HG03039 (cell line): ENCODE measurements at regions not wholly inside any gene's neighbourhood (a gene's known extent, or its start where the extent isn't known, plus 50 kb on each side); places are given as distances from the start of the nearest gene placed in this dataset.

Source experiments
- ATAC-seq: cut with Tn5 transposase; IDR thresholded peaks from one replicate; pipeline ENCODE4 v1.9.1; 2021; ENCODE audit warnings: mild to moderate bottlenecking, moderate library complexity; ENCODE audit not compliant: unreplicated experiment

DNA sequence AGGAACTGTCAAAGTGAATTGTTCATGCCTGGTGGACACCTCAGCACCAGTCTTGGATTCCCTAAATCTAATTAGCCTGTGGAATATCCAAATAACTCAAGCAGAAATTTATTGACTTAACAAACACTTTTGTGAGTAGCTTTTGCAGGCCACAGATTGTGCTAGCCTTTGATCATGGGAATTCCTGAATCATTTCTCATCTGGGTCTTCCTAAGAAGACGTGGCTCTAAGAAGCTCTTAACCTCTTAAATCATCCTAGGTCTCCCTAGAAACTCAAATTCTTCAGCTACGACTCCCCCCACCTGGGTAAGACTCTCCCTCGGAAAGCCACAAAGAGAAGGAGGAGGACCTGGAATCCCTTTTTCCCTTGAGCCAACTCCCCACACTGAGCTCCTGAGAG lies 53.8 kb upstream of the PSEN2 start:
- ATAC-seq: no peak

GRCh38 chr1:226814751-226815537 lies 55.5 kb upstream of the PSEN2 start:
- ATAC-seq: no peak

- ATAC-seq: no peak
These were observed 56.5 kb upstream of the PSEN2 start for GRCh38 chr1:226813671-226814591.

GRCh38 chr1:226810681-226811080 lies 59.7 kb upstream of the PSEN2 start:
- ATAC-seq: no peak

GRCh38 chr1:226809785-226810571 lies 60.4 kb upstream of the PSEN2 start:
- no peak for ATAC-seq

DNA sequence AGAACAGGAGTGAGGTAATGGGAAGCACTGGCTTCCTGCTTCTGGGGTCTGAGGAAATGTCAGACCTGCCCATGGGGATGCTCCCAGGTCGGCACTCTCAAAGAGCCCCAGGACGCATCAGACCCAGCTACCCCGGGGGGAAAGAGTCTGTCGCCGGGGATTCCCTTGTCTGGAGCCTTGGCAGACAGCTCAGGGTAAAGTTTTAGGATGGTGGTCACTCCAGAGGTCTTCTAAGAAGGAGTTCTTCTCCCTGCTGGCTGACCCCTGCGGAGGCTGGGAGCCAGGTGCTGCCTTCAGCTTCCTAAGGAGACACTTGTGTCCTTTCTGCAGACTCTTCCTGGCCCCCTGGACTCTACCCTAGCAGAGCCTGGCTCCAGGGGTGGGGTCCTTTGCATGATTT lies 61.9 kb upstream of the PSEN2 start:
- no peak for ATAC-seq

DNA sequence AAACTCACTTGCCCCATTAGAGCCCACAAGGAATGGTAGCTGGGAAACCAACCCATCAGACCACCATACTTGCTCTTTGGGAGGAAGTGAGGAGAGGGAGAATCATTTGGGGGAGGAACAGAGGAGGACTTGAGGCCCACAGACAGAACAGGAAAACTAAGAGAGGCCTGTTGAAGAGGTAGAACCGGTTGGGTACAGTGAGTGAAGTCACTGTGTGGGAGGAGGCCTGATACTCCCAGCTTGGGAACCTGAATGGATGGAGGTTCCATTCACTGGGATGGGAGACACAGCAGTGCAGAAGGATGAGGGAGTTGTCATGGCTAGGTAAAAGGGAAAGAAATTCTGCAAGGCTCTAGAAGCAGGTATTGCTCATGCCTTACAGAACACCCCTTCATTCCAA lies 63.4 kb upstream of the PSEN2 start:
- no peak for ATAC-seq

DNA sequence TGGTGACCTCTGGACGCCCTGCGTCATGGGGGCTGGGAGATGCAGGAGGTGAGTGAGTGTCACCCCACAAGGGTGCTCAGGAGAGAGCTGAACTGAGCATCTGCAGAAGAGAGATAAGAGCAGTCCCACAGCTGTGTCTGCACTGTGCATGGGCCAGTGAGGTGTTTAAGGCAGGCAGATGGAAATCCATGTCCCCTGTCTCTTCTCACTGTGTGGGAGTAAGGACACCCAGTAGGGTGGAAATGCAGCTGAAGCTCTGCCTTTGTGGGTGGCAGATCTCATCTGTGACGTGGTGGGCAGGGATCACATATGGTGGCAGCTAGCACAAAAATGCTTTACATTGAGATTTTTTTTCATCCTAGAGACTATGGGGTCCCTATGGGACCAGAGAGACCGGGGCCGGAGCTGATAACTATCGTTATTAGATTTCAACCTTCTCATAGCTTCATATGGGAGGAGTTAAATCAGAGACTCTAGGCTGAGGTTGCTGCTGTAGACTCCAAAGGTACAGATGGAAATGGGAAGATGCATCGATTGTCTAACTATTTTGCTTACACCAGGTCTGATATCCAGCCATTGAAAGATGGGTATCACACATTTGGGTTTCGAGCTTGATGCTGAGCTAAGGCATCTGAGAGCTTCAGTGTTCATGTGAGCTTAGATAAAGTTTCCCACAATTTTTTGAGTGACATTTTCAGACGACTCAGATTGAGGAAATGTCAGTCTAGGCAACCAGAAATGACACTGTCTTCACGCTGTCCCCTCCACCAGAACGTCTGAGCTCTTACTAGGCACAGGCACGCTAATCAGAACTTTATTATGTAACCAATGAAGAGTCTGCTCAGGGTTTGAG lies 65.3 kb upstream of the PSEN2 start:
- ATAC-seq: no peak

DNA sequence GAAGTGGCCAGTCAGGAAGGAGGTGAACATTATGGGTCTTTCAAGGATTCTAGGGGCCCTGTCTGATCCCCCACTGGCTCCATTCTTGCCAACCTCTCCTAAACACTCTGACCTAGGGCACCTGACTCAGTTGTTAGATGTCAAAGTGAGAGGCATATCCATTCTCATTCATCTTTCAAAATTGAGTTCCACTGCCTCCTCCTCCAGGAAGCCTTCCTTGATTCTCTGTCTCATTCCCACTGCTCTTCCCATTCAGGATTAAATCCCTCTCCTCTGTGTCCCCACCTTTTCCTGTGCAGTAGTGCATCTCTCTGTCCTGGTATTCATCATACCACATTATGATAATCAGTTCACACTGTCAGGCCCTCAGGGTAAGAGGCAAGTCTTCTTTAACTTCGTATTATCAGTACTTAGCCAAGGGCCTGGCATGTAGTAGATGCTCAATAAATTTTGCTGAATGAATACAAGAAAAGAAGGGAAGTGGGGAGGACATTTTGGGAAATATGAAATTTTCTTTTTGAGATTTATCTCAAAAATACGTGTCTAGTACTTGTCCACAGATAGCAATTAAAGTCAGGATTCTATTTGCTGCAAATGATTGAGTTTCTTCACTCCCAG lies 61.8 kb upstream of the ITPKB start:
- no peak for ATAC-seq

GRCh38 chr1:226799634-226800281 lies 60.7 kb upstream of the ITPKB start:
- ATAC-seq: no peak

- ATAC-seq: peak; percentile 69
These were observed 59.6 kb upstream of the ITPKB start for GRCh38 chr1:226798427-226799411.

DNA sequence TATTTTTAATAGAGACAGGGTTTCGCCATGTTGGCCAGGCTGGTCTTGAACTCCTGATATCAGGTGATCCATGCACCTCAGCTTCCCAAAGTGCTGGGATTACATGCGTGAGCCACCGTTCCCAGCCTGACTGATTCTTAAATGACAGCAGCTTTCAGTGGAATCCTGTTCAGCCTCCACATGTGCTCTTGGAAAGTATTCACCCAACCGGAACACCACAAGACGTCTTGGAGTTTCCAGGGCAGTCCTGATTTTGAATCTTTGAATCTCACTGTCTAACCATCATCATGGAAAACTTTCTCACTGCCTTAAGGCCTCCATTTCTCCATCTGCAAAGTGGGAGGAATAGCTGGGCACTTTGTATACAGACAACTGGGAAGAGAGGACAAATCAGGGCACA lies 58.1 kb upstream of the ITPKB start:
- ATAC-seq: no peak

GRCh38 chr1:226793620-226794276 lies 54.7 kb upstream of the ITPKB start:
- no peak for ATAC-seq

DNA sequence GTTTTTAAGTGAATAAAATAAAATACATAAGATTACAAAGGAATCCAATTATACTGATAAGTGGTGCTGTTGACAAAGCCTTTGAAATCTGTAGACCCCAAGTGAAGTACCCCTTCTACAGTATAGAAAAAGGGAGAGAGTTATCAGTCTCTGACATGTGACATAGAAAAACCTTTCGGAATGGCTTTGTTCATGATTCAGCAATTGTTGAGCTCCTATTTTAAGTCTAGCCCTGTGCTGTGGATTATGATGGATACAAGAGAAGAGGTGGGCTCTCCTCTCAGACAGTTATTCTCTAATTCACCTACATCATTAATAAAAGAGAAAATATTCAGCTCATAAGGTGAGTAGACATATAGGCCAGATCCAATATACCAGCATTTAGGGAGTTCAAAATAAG lies 53.3 kb upstream of the ITPKB start:
- no peak for ATAC-seq

DNA sequence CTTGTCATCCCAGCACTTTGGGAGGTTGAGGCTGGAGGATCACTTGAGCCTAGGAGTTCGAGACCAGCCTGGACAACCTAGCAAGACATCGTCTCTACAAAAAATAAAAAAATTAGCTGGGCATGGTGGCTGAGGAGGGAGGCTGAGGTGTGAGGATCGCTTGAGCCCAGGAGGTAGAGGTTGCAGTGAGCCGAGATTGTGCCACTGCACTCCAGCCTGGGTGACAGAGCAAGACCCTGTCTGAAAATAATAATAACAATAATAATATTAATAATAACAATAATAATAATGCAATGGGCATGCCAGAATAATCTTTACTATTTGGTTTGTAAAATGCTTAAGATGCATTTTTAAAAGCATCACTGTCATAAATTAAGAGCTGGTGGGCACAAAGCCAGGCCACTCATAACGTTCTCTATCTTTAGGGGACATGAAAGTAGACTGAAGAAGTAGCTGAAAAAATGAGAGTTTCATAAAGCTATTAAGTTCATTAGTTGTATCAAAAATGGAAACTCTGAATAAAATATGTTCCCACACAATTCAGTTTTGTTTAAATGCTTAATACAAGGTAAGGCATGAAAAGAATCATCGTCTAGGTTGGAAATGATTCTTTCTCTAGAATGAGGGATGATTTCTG lies 51.6 kb upstream of the ITPKB start:
- no peak for ATAC-seq

DNA sequence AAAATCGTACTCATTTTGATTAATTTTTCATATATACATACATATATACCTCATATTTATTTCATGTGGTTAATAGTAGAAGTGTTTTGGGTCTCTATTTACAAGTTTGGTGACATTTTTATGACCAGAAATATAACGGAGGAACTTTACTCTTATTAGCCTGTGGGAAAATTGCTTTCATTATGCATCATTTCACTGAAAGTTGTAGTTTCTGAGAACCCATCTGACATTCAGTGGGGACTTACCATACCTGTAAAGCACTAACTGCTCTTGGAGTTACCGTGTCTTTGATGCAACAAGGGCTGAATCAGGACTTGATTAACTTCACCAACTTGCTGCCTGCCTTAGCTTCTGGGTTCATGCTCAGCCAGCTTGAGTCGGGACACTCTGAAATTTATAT lies 49.9 kb upstream of the ITPKB start:
- ATAC-seq: no peak
